Posterior vena cava (tissue), 2 donors: ENCODE measurements at regions not wholly inside any gene's neighbourhood (a gene's known extent, or its start where the extent isn't known, plus 50 kb on each side); places are given as distances from the start of the nearest gene placed in this dataset.

Experiments used
- DNase-seq: peaks from one replicate; pipeline ENCODE4 v3.0.0-alpha.2; 2020; ENCODE audit warnings: low spot score
- intact Hi-C, 2 donors: fragments of 100-400 bp; cut with DNase I; formaldehyde crosslinking; loops; one replicate each; pipeline versions ENCODE4 v1.14.1 to v1.14.2; 2022 to 2023
- donor health status: DM: yes; HTN: yes; CAD: no.
- donor health status: DM: yes; HTN: yes; CAD: no.

- intact Hi-C loops, result no loop called here
- DNase-seq, result no peak
Measured at GRCh38 chr1:116313776-116314175, 59.3 kb upstream of the ATP1A1 start.

DNA sequence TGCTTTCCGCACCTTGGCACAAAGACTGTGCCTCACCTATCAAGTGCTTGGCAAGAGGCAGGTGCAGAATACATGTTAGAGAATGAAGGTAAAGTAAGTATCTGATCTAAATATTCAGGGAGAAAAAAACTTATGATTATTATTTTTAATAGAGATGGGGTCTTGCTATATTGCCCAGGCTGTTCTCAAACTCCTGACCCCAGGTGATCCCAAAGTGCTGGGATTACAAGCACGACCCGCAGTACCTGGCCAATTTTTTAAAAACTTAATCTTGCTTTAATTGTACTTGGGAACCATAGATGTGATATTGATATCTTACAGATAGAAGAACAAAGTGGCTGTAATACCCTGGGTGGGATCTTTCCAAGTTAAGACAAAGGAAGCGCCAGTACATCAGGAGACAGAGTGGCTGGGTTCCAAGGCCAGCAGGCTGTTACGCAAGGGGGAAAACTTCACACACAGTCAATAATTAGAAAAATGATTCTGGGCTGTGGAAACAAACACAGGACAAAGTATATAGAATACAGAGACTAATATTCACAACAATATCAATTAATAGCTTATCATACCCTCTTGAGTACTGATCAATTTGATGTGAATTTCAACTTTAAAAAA is 58.6 kb upstream of the ATP1A1 start:
- DNase-seq, result no peak
- intact Hi-C loops, result no loop called here

GRCh38 chr1:116316373-116316772 is 56.7 kb upstream of the ATP1A1 start:
- intact Hi-C loops, result no loop called here
- DNase-seq, result no peak

- DNase-seq, result no peak
- intact Hi-C loops, result no loop called here
Measured at GRCh38 chr1:116318897-116319296, 54.1 kb upstream of the ATP1A1 start.

- intact Hi-C loops, result no loop called here
- no peak for DNase-seq
Measured at GRCh38 chr1:116320874-116321273, 52.2 kb upstream of the ATP1A1 start.

DNA sequence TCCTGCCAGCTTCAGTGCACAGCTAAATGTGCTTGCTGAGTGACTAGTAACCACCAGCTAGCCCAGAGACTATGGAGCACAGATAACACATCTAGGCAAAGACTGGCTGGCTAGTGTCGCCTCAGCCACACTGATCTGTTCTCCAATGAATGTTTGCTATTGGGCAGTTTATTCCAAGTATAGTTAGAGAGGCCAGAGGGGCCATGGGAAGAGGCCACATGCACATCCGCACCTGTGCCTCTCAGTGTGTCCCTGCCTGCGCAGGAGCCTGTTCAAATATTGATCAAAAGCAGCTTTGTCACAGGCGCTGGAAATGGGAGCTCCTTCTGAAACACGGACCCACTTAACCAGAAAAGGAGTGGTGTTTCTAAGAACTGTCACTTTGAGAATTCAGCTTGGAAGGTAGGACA is 51.3 kb upstream of the ATP1A1 start:
- DNase-seq, result no peak
- intact Hi-C loops, result no loop called here

DNA sequence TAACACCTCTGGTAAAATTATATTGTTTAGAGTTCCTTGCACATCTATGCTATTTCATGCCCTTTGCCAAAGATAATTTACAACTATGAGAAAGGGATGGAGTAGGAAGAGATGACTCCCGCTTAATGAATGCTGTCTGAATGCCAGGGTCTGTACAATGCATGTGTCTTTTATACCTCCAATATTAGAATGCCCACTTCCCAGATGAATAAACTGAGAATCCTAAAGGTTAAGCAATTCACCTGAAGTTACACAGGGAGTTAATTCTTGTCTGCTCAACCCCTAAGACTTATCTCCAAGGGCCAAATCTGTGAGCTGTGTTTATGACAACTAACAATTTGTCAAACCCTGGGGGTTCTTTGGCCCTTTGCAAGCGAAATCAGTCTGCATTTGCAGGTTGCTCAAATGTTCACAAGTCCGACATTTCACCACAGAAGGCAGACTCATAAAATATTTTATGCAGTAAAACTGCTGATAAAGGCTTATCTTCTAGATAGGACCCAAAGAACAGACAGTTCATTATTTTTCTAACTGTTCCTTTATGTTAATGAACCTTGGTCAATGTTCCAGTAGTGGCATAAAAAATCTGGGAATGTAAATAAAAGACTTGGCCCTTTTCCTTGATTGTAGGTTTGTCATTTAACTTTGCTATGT is 50.2 kb upstream of the ATP1A1 start:
- DNase-seq, result no peak
- intact Hi-C loops, result no loop called here
